ENCODE measurements at regions not wholly inside any gene's neighbourhood (a gene's known extent, or its start where the extent isn't known, plus 50 kb on each side); places are given as distances from the start of the nearest gene placed in this dataset.

DNA sequence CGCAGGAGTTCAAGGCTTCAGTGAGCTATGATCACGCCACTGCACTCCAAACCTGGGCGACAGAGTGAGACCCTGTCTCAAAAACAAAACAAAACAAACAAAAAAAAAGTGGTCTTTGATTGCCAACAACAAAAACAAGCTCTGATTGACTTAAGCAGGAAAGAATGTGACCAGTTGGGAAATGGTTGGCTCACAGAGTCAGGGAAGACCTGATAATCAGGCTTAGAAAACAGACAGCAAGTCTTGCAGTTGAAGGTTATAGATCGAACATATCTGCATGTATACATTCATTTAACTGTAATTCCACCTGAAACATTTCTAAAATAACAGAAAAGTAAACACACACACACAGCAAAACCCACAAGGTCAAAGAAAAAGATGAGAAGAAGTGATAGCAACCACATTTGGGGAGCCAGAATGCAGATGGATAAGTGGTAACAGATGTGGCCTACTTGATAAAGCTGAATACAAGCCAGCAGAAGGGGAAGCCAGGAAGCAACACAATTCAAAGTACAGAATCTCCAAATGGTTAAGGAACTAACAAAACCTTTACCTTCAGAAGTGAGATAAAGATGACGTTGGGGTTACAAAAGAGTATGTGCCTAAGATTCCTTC, 699.9 kb upstream of the ZNF385D start:
- no peaks in the 10 kb centered on the region for H3K79me2 ChIP-seq (ENCODE audit: low read length)
- no TSS peak for BruUV-seq (replicated peaks)

GRCh38 chr3:22451501-22451900, 700.5 kb upstream of the ZNF385D start:
- no peaks in the 10 kb centered on the region for H3F3A ChIP-seq (ENCODE audit: low read length, unreplicated experiment)
- POLR2A ChIA-PET (ENCODE audit: unreplicated experiment), result no interaction called here
- H3K4me3 ChIP-seq (ENCODE audit: low read length), result no peak overlapping the region
- no peak for DNase-seq
- no peaks in the 10 kb centered on the region for H3K79me2 ChIP-seq (ENCODE audit: low read length)
- intact Hi-C loops (cut with micrococcal nuclease), result no loop called here
- no TSS peak for BruUV-seq (replicated peaks)
- no peaks in the 10 kb centered on the region for H3K9me3 ChIP-seq (ENCODE audit: low read length)
- H3K4me2 ChIP-seq (ENCODE audit: low read length), result no peak overlapping the region
- no peak for ATAC-seq
- no peak overlapping the region for H3K9ac ChIP-seq (ENCODE audit: low read length)
- CTCF ChIA-PET, result no interaction called here
- H3K9me2 ChIP-seq (replicated peaks; ENCODE audit: low read length), result no peaks in the 10 kb centered on the region
- no peaks in the 10 kb centered on the region for H3K36me3 ChIP-seq (ENCODE audit: low read depth, low read length)
- H2AFZ ChIP-seq (ENCODE audit: low read length), result no peak overlapping the region
- H3K27ac ChIP-seq (ENCODE audit: low read length), result no peak overlapping the region
- H3K27me3 ChIP-seq (ENCODE audit: low read length), result no peaks in the 10 kb centered on the region
- H4K20me1 ChIP-seq (ENCODE audit: low read length), result no peaks in the 10 kb centered on the region
- H3K4me1 ChIP-seq (ENCODE audit: insufficient read depth, low read length), result no peaks in the 10 kb centered on the region
- no peak for TF ChIP-seq EZH2phosphoT487 (IDR thresholded peaks at IDR 0.05; ENCODE audit: borderline replicate concordance, low read length)
- TF ChIP-seq, protein P1, sequence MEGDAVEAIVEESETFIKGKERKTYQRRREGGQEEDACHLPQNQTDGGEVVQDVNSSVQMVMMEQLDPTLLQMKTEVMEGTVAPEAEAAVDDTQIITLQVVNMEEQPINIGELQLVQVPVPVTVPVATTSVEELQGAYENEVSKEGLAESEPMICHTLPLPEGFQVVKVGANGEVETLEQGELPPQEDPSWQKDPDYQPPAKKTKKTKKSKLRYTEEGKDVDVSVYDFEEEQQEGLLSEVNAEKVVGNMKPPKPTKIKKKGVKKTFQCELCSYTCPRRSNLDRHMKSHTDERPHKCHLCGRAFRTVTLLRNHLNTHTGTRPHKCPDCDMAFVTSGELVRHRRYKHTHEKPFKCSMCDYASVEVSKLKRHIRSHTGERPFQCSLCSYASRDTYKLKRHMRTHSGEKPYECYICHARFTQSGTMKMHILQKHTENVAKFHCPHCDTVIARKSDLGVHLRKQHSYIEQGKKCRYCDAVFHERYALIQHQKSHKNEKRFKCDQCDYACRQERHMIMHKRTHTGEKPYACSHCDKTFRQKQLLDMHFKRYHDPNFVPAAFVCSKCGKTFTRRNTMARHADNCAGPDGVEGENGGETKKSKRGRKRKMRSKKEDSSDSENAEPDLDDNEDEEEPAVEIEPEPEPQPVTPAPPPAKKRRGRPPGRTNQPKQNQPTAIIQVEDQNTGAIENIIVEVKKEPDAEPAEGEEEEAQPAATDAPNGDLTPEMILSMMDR (conservative IDR thresholded peaks at IDR 0.05; ENCODE audit: low read depth, low read length), result no peak
- TF ChIP-seq EZH2 (IDR thresholded peaks at IDR 0.05; ENCODE audit: low read length, unreplicated experiment), result no peak

More for the DNA sequence above, 699.9 kb upstream of the ZNF385D start:
- Histone ChIP-seq H4K20me1 (ENCODE audit: low read length) (no peaks in the 10 kb centered on the region), H3K27ac (ENCODE audit: low read length) (no peak overlapping the region), H3K36me3 (ENCODE audit: low read depth, low read length) (no peaks in the 10 kb centered on the region), H3F3A (ENCODE audit: low read length, unreplicated experiment) (no peaks in the 10 kb centered on the region), H2AFZ (ENCODE audit: low read length) (no peak overlapping the region), H3K4me2 (ENCODE audit: low read length) (no peak overlapping the region), H3K9ac (ENCODE audit: low read length) (no peak overlapping the region), H3K9me3 (ENCODE audit: low read length) (no peaks in the 10 kb centered on the region), H3K4me3 (ENCODE audit: low read length) (no peak overlapping the region), H3K9me2 (replicated peaks; ENCODE audit: low read length) (no peaks in the 10 kb centered on the region), H3K4me1 (ENCODE audit: insufficient read depth, low read length) (no peaks in the 10 kb centered on the region), H3K27me3 (ENCODE audit: low read length) (no peaks in the 10 kb centered on the region)
- POLR2A ChIA-PET (ENCODE audit: unreplicated experiment), result no interaction called here
- no peak for TF ChIP-seq EZH2 (IDR thresholded peaks at IDR 0.05; ENCODE audit: low read length, unreplicated experiment)
- TF ChIP-seq, protein P1 (conservative IDR thresholded peaks at IDR 0.05; ENCODE audit: low read depth, low read length), result no peak
- no peak for DNase-seq
- no peak for ATAC-seq
- CTCF ChIA-PET, result no interaction called here
- intact Hi-C loops (cut with micrococcal nuclease), result no loop called here

GRCh38 chr3:22453906-22454535, 703.0 kb upstream of the ZNF385D start:
- Histone ChIP-seq H3K9me3 (ENCODE audit: low read length) (no peaks in the 10 kb centered on the region), H3K4me3 (ENCODE audit: low read length) (no peak overlapping the region), H3K4me2 (ENCODE audit: low read length) (no peak overlapping the region), H3F3A (ENCODE audit: low read length, unreplicated experiment) (no peaks in the 10 kb centered on the region), H3K79me2 (ENCODE audit: low read length) (no peaks in the 10 kb centered on the region), H3K27ac (ENCODE audit: low read length) (no peak overlapping the region), H2AFZ (ENCODE audit: low read length) (no peak overlapping the region), H3K9me2 (replicated peaks; ENCODE audit: low read length) (no peaks in the 10 kb centered on the region), H3K9ac (ENCODE audit: low read length) (no peak overlapping the region), H3K27me3 (ENCODE audit: low read length) (no peaks in the 10 kb centered on the region), H3K4me1 (ENCODE audit: insufficient read depth, low read length) (no peaks in the 10 kb centered on the region), H3K36me3 (ENCODE audit: low read depth, low read length) (no peaks in the 10 kb centered on the region), H4K20me1 (ENCODE audit: low read length) (no peaks in the 10 kb centered on the region)
- no peak for TF ChIP-seq EZH2 (IDR thresholded peaks at IDR 0.05; ENCODE audit: low read length, unreplicated experiment)
- no peak for TF ChIP-seq EZH2phosphoT487 (IDR thresholded peaks at IDR 0.05; ENCODE audit: borderline replicate concordance, low read length)
- TF ChIP-seq, protein P1 (conservative IDR thresholded peaks at IDR 0.05; ENCODE audit: low read depth, low read length), result no peak
- ChIA-PET POLR2A (ENCODE audit: unreplicated experiment) (no interaction called here), CTCF (interaction anchor here (0.7 kb wide), 1 partner anchor 474 kb away, joined by 3 read pairs; no protein-coding TSS in a partner anchor)
- intact Hi-C loops (cut with micrococcal nuclease), result no loop called here
- no peak for ATAC-seq
- no TSS peak for BruUV-seq (replicated peaks)
- DNase-seq, result no peak
